Stomach smooth muscle (tissue), 2 donors: ENCODE measurements at regions not wholly inside any gene's neighbourhood (a gene's known extent, or its start where the extent isn't known, plus 50 kb on each side); places are given as distances from the start of the nearest gene placed in this dataset.

Experiments
- H3K27ac ChIP-seq: one replicate; pipeline ENCODE4 v1.7.0; 2013; ENCODE audit warnings: mild to moderate bottlenecking, low read length, inconsistent platforms
- H3K27me3 ChIP-seq, 2 donors: one replicate each; pipeline ENCODE4 v1.7.0; 2013; ENCODE audit warnings: low read length in 2 of 2; ENCODE audit not compliant: insufficient read depth in 2 of 2, control insufficient read depth in 1 of 2
- H3K36me3 ChIP-seq, 2 donors: one replicate each; pipeline ENCODE4 v1.7.0; 2013; ENCODE audit warnings: low read length in 2 of 2; ENCODE audit not compliant: control insufficient read depth in 2 of 2, insufficient read depth in 2 of 2
- H3K4me1 ChIP-seq: one replicate; pipeline ENCODE4 v1.7.0; 2013; ENCODE audit warnings: low read length; ENCODE audit not compliant: control insufficient read depth, insufficient read depth
- H3K4me3 ChIP-seq, 2 donors: one replicate each; pipeline ENCODE4 v1.7.0; 2013; ENCODE audit warnings: low read length in 2 of 2
- H3K9ac ChIP-seq, 2 donors: one replicate each; pipeline ENCODE4 v1.7.0; 2013; ENCODE audit warnings: low read length in 2 of 2, mild to moderate bottlenecking in 1 of 2
- H3K9me3 ChIP-seq, 2 donors: one replicate each; pipeline ENCODE4 v1.7.0; 2013; ENCODE audit warnings: low read length in 2 of 2; ENCODE audit not compliant: control insufficient read depth in 2 of 2
- donor health status: healthy.
- donor health status: Pancreatic carcinoma.

DNA sequence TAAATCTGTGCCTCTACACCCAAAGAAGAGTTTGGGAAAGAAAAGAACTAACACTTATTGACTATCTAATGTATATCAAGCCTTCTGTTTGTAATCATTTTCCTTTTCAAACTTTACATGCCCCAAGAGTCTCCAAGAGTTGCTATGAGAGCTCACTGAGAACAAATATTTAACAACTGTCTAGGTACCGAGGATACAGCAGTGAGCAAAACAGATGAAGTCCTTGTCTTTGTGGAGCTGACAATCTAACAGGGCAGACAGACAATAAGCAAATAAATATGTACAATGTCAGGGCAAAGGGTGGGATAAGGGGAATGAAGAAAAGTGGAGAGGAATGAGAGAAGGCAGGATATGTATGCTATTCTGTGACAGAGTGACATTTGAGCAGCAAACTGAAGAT, 64.8 kb upstream of the KSR1 start:
- no peaks in the 10 kb centered on the region for H3K27me3 ChIP-seq
- H3K27ac ChIP-seq = no peak overlapping the region
- H3K9ac ChIP-seq = no peak overlapping the region

DNA sequence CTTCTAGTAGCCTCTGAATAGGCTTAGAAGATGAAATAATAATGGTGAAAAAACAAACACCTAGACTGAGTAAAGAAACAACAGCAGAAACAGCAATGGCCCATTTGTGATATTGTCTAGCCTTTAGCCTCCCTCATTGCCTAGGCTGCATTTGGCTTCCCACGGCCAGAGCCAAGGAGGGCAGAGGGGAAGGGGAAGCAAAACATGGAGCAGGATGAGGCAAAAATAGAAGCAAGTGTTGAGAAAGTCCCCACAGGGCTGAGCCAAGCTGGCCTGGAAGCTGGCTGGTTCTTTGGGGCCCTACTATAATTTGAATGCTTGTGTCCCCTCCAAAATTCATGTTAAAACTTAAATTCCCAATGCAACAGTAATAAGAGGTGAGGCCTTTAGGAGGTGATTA, 60.2 kb upstream of the KSR1 start:
- Histone ChIP-seq H3K9ac (no peak overlapping the region), H3K36me3 (no peaks in the 10 kb centered on the region), H3K4me3 (no peak overlapping the region), H3K27ac (no peak overlapping the region), H3K27me3 (no peaks in the 10 kb centered on the region), H3K9me3 (no peaks in the 10 kb centered on the region), H3K4me1 (no peaks in the 10 kb centered on the region)

More for the DNA sequence above, 64.8 kb upstream of the KSR1 start:
- H3K4me3 ChIP-seq = no peak overlapping the region
- no peaks in the 10 kb centered on the region for H3K36me3 ChIP-seq
- no peaks in the 10 kb centered on the region for H3K4me1 ChIP-seq
- no peaks in the 10 kb centered on the region for H3K9me3 ChIP-seq

DNA sequence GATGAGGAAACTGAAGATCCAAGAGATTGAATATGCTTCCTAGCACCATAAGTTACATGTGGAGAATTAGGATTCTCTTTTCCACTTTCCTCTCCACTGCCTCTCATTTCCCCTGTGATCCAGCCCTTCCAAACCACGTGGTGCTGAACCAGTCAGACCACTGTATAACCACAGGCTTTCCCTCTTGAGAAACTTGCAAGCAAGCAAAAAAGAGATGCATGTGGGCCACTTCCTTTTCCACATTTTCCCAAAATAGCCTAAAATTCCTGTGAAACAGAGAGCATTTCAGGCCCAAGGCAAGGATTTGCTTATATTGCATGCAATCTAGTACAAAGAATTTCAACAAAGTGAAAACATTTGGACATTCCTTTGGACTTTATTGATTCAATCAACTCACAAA, 59.3 kb upstream of the KSR1 start:
- no peak overlapping the region for H3K27ac ChIP-seq
- H3K36me3 ChIP-seq = no peaks in the 10 kb centered on the region
- H3K4me3 ChIP-seq = no peak overlapping the region
- no peaks in the 10 kb centered on the region for H3K4me1 ChIP-seq
- no peaks in the 10 kb centered on the region for H3K27me3 ChIP-seq
- no peak overlapping the region for H3K9ac ChIP-seq
- no peaks in the 10 kb centered on the region for H3K9me3 ChIP-seq

DNA sequence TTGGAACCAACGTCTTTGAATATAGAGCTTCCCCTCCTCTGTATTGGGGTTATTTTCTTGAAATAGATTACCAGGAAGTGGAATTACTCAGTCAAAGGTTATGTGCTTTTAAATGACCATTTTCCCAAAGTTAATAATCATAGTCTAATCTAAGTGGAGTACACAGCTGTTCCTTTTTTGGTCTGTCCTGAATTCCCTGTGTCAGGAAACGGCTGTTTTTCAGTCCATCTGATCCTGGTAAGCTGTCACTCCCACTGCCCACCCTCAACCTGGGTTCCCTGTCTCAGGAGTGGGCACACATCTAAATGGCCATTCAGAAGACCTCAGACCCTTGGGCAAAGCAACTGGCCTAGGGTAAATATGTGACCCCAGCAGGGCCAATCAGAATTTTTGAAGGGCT, 57.6 kb upstream of the KSR1 start:
- Histone ChIP-seq H3K4me3 (no peak overlapping the region), H3K4me1 (no peaks in the 10 kb centered on the region), H3K27me3 (no peaks in the 10 kb centered on the region), H3K9ac (no peak overlapping the region), H3K27ac (no peak overlapping the region), H3K9me3 (no peaks in the 10 kb centered on the region), H3K36me3 (no peaks in the 10 kb centered on the region)

DNA sequence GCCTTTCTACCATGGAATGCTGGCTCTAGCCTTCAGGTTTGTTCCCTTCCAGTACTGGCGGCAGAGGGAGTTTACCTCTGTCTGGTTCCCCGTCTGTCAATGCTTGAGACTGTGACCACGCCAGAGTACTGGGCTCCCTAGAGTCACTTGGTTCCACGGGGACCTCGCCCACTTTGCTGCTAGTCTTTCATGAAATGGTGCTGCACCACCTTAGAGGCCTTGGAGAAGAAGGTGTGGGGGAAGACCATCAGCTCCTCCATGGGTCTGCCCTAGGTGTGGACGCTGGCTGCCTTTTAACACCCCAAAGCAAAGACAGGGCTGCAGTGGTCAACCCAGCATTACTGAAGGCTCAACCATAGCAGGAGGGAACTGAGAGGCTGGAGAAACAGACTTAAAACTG, 55.3 kb upstream of the KSR1 start:
- Histone ChIP-seq H3K4me1 (no peaks in the 10 kb centered on the region), H3K9me3 (no peaks in the 10 kb centered on the region), H3K36me3 (no peaks in the 10 kb centered on the region), H3K27ac (no peak overlapping the region), H3K9ac (no peak overlapping the region), H3K27me3 (no peaks in the 10 kb centered on the region), H3K4me3 (no peak overlapping the region)

DNA sequence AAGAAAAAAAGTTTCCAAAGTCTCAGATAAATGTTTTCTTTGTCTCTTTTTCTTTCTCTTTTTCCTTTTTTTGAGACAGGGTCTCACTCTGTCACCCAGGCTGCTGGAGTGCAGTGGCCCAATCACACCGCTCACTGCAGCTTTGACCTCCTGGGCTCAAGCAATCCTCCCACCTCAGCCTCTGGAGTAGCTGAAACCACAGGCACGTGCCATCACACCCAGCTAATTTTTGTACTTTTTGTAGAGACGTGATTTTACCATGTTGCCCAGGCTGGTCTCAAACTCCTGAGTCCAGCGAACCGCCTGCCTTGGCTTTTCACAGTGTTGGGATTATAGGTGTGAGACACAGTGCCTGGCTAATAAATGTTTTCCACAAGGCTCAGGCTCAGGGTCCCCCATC, 53.3 kb upstream of the KSR1 start:
- Histone ChIP-seq H3K4me1 (no peaks in the 10 kb centered on the region), H3K36me3 (no peaks in the 10 kb centered on the region), H3K27me3 (no peaks in the 10 kb centered on the region), H3K9ac (no peak overlapping the region), H3K27ac (no peak overlapping the region), H3K4me3 (no peak overlapping the region), H3K9me3 (no peaks in the 10 kb centered on the region)

DNA sequence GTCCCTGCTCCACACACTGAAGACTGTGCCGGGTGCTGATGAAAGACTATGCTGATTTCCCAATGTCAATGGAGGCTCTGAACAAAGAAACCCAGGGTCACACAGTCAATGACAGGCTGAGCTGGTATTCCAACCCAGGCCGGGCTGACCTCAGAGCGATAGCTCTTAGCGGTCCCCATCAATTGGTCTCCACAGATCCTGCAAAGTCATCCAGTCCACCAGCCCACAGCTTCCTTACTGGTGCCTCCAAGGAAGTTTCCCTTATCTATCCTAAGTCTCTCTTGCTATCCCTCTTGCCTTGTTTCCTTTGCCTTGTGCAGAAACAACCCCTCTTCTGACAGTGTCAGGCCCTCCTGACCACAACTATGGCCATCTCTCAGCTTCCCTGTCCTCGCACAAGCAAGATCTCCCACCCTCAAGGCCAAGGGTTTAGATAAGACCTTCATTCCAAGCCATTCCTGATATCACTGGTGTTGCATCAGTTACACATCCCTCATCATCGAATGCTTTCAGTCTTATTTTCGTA, 52.7 kb upstream of the KSR1 start:
- Histone ChIP-seq H3K4me1 (peaks cover 4% of the 10 kb centered on the region), H3K27me3 (no peaks in the 10 kb centered on the region), H3K27ac (no peak overlapping the region), H3K4me3 (no peak overlapping the region), H3K36me3 (no peaks in the 10 kb centered on the region), H3K9me3 (no peaks in the 10 kb centered on the region), H3K9ac (no peak overlapping the region)

DNA sequence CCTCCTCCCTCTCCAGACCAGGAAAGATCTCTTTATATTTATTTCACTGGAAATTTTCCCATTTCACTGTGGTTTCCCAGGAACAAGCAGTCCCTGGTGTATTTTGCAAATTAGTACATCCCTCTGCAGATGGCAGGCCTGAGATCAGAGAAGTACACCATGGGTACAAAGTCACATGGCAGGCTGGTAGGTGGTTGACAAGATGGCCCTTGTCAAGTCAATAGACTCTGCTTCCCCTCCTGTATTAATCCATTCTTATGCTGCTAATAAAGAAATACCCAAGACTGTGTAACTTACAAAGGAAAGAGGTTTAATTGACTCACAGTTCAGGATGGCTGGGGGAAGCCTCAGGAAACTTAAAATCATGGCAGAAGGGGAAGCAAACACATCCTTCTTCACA, 51.6 kb upstream of the KSR1 start:
- no peak overlapping the region for H3K9ac ChIP-seq
- no peaks in the 10 kb centered on the region for H3K27me3 ChIP-seq
- no peaks in the 10 kb centered on the region for H3K9me3 ChIP-seq
- no peaks in the 10 kb centered on the region for H3K36me3 ChIP-seq
- H3K27ac ChIP-seq = no peak overlapping the region
- H3K4me1 ChIP-seq = peaks cover 7% of the 10 kb centered on the region
- no peak overlapping the region for H3K4me3 ChIP-seq
